IPS-18a (cell line): ENCODE measurements at regions not wholly inside any gene's neighbourhood (a gene's known extent, or its start where the extent isn't known, plus 50 kb on each side); places are given as distances from the start of the nearest gene placed in this dataset.

Experiments used
- H3K27ac ChIP-seq: one replicate; pipeline ENCODE4 v1.5.1; 2013; ENCODE audit warnings: low read length
- H3K27me3 ChIP-seq: one replicate; pipeline ENCODE4 v1.6.1; 2013; ENCODE audit warnings: mild to moderate bottlenecking, low read length; ENCODE audit not compliant: control insufficient read depth, insufficient read depth
- H3K36me3 ChIP-seq: one replicate; pipeline ENCODE4 v1.6.1; 2013; ENCODE audit warnings: low read depth, low read length; ENCODE audit not compliant: control insufficient read depth
- H3K4me1 ChIP-seq: one replicate; pipeline ENCODE4 v1.6.1; 2013; ENCODE audit warnings: low read depth, low read length; ENCODE audit not compliant: control insufficient read depth
- H3K4me3 ChIP-seq: one replicate; pipeline ENCODE4 v1.5.1; 2013; ENCODE audit warnings: low read length
- H3K9ac ChIP-seq: one replicate; pipeline ENCODE4 v1.6.1; 2013; ENCODE audit warnings: mild to moderate bottlenecking, low read length, moderate library complexity
- H3K9me3 ChIP-seq: one replicate; pipeline ENCODE4 v1.6.1; 2013; ENCODE audit warnings: low read depth, low read length; ENCODE audit not compliant: control insufficient read depth

DNA sequence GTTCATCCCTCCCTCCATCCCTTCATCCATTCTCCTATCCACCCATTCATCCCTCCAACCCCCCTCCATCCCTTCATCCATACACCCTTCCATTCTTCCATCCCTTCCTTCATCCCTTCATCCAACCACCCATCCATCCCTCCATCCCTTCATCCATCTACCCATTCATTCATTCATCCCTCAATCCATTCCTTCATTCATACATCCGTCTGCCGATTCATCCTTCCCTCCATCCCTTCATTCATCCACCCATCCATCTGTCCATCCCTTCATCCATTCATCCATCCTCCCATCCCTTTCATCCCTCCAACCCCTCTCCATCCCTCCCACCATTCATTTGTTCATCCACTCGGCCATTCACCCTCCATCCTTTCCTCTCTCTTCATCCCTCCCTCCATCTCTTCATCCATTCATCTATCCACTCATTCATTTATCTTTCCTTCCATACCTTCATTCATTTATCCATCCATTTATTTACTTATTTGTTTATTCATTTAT is 95.7 kb downstream of the FOXL1 start:
- Histone ChIP-seq H3K36me3 (no peaks in the 10 kb centered on the region), H3K27me3 (no peaks in the 10 kb centered on the region), H3K4me1 (peaks cover 5% of the 10 kb centered on the region), H3K27ac (no peak overlapping the region), H3K4me3 (no peak overlapping the region), H3K9ac (no peak overlapping the region), H3K9me3 (no peaks in the 10 kb centered on the region)

DNA sequence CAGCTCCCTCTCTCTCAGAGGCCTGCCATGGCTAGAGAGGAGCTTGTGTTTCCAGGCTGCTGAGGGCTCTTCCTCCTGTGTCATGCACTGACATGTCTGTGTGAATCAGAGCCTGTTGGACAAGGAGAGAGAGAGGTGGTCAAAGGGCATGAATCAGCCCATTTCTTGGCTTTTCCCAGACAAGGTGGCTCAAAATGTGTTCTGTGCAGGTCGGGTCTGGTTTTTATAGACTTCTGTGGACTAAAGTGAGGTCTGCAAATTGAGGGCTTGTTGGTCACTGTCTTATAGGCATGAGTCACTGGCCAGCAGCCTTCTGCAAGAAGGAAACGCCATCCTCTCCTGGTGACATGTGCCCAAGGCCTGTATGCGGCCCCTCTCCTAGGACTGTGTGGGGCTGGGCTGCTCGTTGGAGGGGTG is 97.9 kb downstream of the FOXL1 start:
- Histone ChIP-seq H3K9me3 (no peaks in the 10 kb centered on the region), H3K4me1 (no peaks in the 10 kb centered on the region), H3K36me3 (no peaks in the 10 kb centered on the region), H3K4me3 (no peak overlapping the region), H3K9ac (no peak overlapping the region), H3K27me3 (no peaks in the 10 kb centered on the region), H3K27ac (no peak overlapping the region)

DNA sequence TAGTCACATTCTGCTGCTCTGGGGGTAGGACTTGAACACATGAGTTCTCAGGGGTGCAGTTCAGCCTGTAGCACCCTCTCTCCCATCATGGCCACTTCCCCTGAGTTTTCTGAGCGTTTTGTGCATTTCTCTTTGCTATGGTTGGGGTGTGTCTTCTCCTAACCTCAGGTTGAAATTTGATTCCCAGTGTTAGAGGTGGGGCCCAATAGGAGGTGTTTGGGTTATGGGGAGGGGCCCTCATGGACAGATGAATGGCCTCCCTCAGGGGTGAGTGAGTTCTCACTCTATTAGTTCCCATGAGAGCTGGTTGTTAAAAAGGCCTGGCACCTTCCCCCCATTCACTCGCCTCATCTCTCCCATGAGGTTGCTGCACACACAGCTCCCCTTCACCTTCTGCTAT is 101.1 kb downstream of the FOXL1 start:
- Histone ChIP-seq H3K4me1 (no peaks in the 10 kb centered on the region), H3K36me3 (no peaks in the 10 kb centered on the region), H3K9me3 (no peaks in the 10 kb centered on the region), H3K27me3 (no peaks in the 10 kb centered on the region), H3K4me3 (no peak overlapping the region), H3K27ac (no peak overlapping the region), H3K9ac (no peak overlapping the region)

- no peak overlapping the region for H3K27ac ChIP-seq
Observed at GRCh38 chr16:86680162-86680561, 101.8 kb downstream of the FOXL1 start.

DNA sequence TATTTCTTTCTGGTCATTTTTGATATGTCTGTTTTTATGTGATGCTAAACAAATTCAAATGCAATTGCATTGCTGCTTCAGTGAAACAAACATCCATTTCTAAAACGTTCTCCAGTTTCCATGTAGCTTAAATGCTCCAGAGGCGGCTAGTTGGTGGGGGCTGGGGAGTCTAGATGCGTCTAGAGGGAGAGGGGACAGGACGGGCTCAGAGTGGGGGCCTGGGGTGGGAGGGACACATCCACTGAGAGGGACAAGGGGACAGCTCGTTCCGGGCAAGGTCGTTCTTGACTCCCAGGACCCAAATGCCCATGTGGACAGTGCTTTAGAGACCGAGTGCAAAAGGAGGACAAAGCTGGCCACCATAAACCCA is 102.3 kb downstream of the FOXL1 start:
- Histone ChIP-seq H3K27ac (no peak overlapping the region), H3K4me3 (no peak overlapping the region), H3K9ac (no peak overlapping the region), H3K36me3 (no peaks in the 10 kb centered on the region), H3K9me3 (no peaks in the 10 kb centered on the region), H3K27me3 (no peaks in the 10 kb centered on the region), H3K4me1 (no peaks in the 10 kb centered on the region)

More at GRCh38 chr16:86680162-86680561, 101.8 kb downstream of the FOXL1 start:
- no peaks in the 10 kb centered on the region for H3K36me3 ChIP-seq
- H3K4me3 ChIP-seq = no peak overlapping the region
- no peaks in the 10 kb centered on the region for H3K9me3 ChIP-seq
- no peaks in the 10 kb centered on the region for H3K4me1 ChIP-seq
- H3K9ac ChIP-seq = no peak overlapping the region
- no peaks in the 10 kb centered on the region for H3K27me3 ChIP-seq

DNA sequence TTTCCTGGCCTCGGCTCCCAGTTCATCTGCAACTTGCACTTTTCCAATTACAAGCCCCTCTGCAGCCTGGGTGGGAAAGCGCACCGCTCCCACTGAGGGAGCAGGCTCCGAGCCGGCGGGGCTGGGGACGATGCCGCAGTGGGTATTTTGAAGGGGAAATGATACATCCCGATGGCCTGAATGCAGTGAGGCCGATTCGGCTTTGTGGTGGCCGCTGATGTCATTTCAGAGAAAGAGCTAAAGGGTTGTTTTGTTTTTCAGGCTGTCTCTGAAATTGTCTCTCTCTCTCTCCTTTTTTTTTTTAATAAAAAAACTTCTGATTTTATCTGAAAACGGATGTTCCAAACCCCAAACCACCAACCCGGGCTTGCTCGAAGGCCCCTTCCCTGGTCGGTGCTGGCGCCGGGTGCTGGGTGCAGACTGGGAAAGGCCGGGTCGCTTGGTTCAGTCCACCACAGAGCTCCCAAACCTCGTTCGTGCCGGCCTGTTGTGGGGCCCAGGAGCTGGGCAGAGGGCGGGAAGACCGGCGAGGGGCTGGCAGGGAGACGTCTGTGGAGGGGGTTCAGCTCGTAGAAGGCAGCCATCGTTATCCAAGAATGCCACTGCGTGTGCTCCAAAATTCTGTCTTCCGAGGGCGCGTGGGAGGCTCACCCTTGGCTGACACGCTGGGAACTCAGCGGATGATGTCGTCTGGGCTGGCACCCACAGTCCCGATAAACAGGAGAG is 102.8 kb downstream of the FOXL1 start:
- Histone ChIP-seq H3K36me3 (no peaks in the 10 kb centered on the region), H3K27me3 (no peaks in the 10 kb centered on the region), H3K4me3 (no peak overlapping the region), H3K4me1 (no peaks in the 10 kb centered on the region), H3K9ac (no peak overlapping the region), H3K9me3 (no peaks in the 10 kb centered on the region), H3K27ac (no peak overlapping the region)

- no peak overlapping the region for H3K4me3 ChIP-seq
- no peak overlapping the region for H3K27ac ChIP-seq
- no peak overlapping the region for H3K9ac ChIP-seq
- H3K9me3 ChIP-seq = no peaks in the 10 kb centered on the region
- no peaks in the 10 kb centered on the region for H3K27me3 ChIP-seq
- no peaks in the 10 kb centered on the region for H3K36me3 ChIP-seq
- H3K4me1 ChIP-seq = no peaks in the 10 kb centered on the region
Observed at GRCh38 chr16:86681757-86682106, 103.4 kb downstream of the FOXL1 start.

GRCh38 chr16:86682219-86682904 is 104.0 kb downstream of the FOXL1 start:
- Histone ChIP-seq H3K27me3 (no peaks in the 10 kb centered on the region), H3K9ac (no peak overlapping the region), H3K9me3 (no peaks in the 10 kb centered on the region), H3K4me3 (no peak overlapping the region), H3K27ac (no peak overlapping the region), H3K36me3 (no peaks in the 10 kb centered on the region), H3K4me1 (no peaks in the 10 kb centered on the region)

DNA sequence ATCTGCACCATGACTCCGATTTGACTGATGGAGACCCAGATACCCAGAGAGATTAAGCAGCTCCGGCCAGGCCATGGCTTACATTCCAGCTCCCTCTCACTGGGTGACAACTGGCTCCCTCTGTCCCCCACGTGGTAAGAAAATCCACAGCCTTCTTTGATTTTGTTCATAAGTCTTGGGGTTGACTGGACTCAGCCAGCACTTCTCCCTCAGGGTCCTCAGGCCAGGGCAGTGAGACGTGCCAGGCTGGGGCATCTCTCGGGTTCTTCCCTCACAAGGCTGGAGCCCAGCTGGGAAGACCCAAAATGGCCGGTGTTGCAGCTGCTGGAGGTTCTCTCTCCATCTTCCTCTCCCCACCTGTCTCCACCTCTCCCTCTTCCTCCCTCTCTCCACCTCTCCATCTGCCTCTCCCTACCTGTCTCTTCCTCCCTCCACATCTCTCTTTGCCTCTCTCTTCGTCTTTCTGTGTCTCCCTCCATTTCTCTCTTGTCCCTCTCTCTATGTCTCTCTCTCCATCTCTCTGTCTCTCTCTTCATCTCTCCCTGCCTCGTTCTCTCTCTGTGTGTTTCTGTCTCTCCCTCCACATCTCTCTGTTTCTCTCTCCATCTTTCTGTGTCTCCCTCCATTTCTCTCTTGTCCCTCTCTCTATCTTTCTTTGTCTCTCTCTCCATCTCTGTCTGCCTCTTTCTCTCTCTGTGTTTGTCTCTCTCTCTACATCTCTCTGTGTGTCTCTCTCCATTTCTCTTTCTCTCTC is 105.3 kb downstream of the FOXL1 start:
- Histone ChIP-seq H3K9me3 (no peaks in the 10 kb centered on the region), H3K27ac (no peak overlapping the region), H3K27me3 (no peaks in the 10 kb centered on the region), H3K36me3 (no peaks in the 10 kb centered on the region), H3K9ac (no peak overlapping the region), H3K4me1 (no peaks in the 10 kb centered on the region), H3K4me3 (no peak overlapping the region)

DNA sequence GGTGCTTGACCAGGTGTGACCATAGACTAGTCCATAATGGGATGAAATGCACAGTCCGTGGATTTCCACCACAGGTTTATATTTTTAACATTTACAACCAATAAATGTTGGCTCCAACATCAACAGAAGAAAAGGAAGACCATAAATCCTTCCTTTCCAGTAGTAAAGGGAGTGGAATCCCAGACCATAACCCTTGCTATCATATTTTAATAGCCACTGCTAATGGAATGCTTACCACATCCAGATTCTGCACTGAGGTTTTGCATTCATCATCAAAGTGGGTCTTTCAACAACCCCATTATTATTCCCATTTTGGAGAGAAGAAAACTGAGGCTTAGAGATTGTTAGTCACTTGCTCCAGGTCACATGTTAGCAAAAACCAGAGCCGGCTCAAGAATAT is 106.7 kb downstream of the FOXL1 start:
- no peaks in the 10 kb centered on the region for H3K9me3 ChIP-seq
- no peaks in the 10 kb centered on the region for H3K27me3 ChIP-seq

DNA sequence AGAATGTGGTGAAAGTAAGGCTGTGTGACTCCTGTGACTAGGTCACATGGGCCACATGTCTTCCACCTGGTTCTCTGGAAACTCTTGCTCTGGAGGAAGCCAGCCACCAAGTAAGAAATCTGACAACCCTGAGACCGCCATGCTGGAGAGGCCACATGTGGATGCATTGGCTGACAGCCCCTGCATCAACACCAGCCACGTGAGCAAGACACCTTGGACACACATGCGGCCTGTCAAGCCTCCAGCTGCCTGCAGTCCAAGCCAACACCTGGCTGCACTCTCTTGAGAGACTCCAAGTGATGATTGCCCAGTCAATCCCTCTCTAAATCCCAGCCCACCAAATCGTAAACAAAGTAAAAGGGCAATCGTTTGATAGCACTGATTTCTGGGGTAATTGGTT is 112.6 kb downstream of the FOXL1 start:
- no peak overlapping the region for H3K9ac ChIP-seq
- H3K36me3 ChIP-seq = no peaks in the 10 kb centered on the region
- no peak overlapping the region for H3K27ac ChIP-seq

More for the DNA sequence above, 106.7 kb downstream of the FOXL1 start:
- Histone ChIP-seq H3K4me1 (no peaks in the 10 kb centered on the region), H3K36me3 (no peaks in the 10 kb centered on the region), H3K4me3 (no peak overlapping the region), H3K27ac (no peak overlapping the region), H3K9ac (no peak overlapping the region)

More for the DNA sequence above, 112.6 kb downstream of the FOXL1 start:
- Histone ChIP-seq H3K4me3 (no peak overlapping the region), H3K4me1 (peaks cover 3% of the 10 kb centered on the region), H3K9me3 (no peaks in the 10 kb centered on the region), H3K27me3 (peaks cover 9% of the 10 kb centered on the region)
